H1 (cell line): ENCODE measurements at regions not wholly inside any gene's neighbourhood (a gene's known extent, or its start where the extent isn't known, plus 50 kb on each side); places are given as distances from the start of the nearest gene placed in this dataset.

ENCODE experiments used
- ASH2L ChIP-seq: fragments of 200-600, 300-600 bp; sonication (generic); IDR thresholded peaks from one replicate; pipeline ENCODE4 v1.7.1; 2017; ENCODE audit warnings: low read length
- CBX5 ChIP-seq: fragments of 300-800, 300-1000 bp; sonication (generic); IDR thresholded peaks from 2 replicates; pipeline ENCODE4 v1.7.1; 2016; ENCODE audit warnings: antibody characterized with exemption, low read length, low read depth
- EZH2 ChIP-seq: fragments of 200-600 bp; sonication (generic); IDR thresholded peaks from 2 replicates; pipeline ENCODE4 v1.7.1; 2012; ENCODE audit warnings: low read depth, mild to moderate bottlenecking, moderate library complexity, low read length, inconsistent platforms; ENCODE audit not compliant: severe bottlenecking
- KDM1A ChIP-seq: fragments of 200-600, 300-600 bp; sonication (generic); IDR thresholded peaks from 2 replicates; pipeline ENCODE4 v1.7.1; 2016; ENCODE audit warnings: mild to moderate bottlenecking, low read length, borderline replicate concordance
- NRF1 ChIP-seq: IDR thresholded peaks from 2 replicates; pipeline ENCODE4 v1.6.1; 2011; ENCODE audit warnings: mild to moderate bottlenecking, low read depth, low read length, improper control_type of control experiment
- PHF8 ChIP-seq: fragments of 200-600 bp; sonication (generic); conservative IDR thresholded peaks from 2 replicates; pipeline ENCODE4 v1.7.1; 2012; ENCODE audit warnings: low read depth, mild to moderate bottlenecking, inconsistent platforms, low read length, moderate library complexity
- TCF12 ChIP-seq: IDR thresholded peaks from 2 replicates; pipeline ENCODE4 v1.6.1; 2011; ENCODE audit warnings: low read depth, mild to moderate bottlenecking, low read length

- TF ChIP-seq EZH2 (no peak), NRF1 (no peak), ASH2L (no peak), TCF12 (no peak), CBX5 (no peak), PHF8 (no peak), KDM1A (no peak)
These were observed 198.9 kb upstream of the TOPAZ1 start (continued) for GRCh38 chr3:44042772-44043171.
